GM12878 (cell line): ENCODE measurements at regions not wholly inside any gene's neighbourhood (a gene's known extent, or its start where the extent isn't known, plus 50 kb on each side); places are given as distances from the start of the nearest gene placed in this dataset.

Source experiments
- EP300 ChIP-seq, 2 experiments: fragments of 150-350 bp in 1 of 2; IDR thresholded peaks; 2 replicates each; pipeline ENCODE4 v1.6.1; 2011 to 2012; ENCODE audit warnings: low read depth in 2 of 2, low read length in 2 of 2, borderline replicate concordance in 1 of 2, improper control_type of control experiment in 1 of 2, inconsistent platforms in 1 of 2; ENCODE audit not compliant: control insufficient read depth in 1 of 2
- POLR2AphosphoS5 ChIP-seq: IDR thresholded peaks from 2 replicates; pipeline ENCODE4 v1.6.1; 2011; ENCODE audit warnings: mild to moderate bottlenecking, low read length, inconsistent platforms
- TBL1XR1 ChIP-seq: IDR thresholded peaks from 2 replicates; pipeline ENCODE4 v1.6.1; 2012; ENCODE audit warnings: low read depth, low read length, improper control_type of control experiment

GRCh38 chr4:124095621-124096020 lies 616.9 kb downstream of the ANKRD50 start:
- TF ChIP-seq TBL1XR1: no peak
- no peak for TF ChIP-seq EP300 (IDR thresholded peaks at IDR 0.05; ENCODE audit: borderline replicate concordance in 1 of 2, control insufficient read depth in 1 of 2, low read depth in 2 of 2, low read length in 2 of 2)
- no peak for TF ChIP-seq POLR2AphosphoS5
